Gastrocnemius medialis (tissue), 4 donors: ENCODE measurements at regions not wholly inside any gene's neighbourhood (a gene's known extent, or its start where the extent isn't known, plus 50 kb on each side); places are given as distances from the start of the nearest gene placed in this dataset.

Experiments
- ATAC-seq, 2 donors: fragments of 150-250 bp; one replicate each; pipeline ENCODE4 v1.9.1; 2016
- DNase-seq, 2 donors: peaks; one replicate each; pipeline ENCODE4 v3.0.0-alpha.2; 2019
- H3K27ac ChIP-seq, 4 donors: fragments of 200-600 bp; sonication (generic); 1 replicate in 1 of 4; 2 replicates in 3 of 4; pipeline ENCODE4 v1.5.1; 2016 to 2018; ENCODE audit warnings: mild to moderate bottlenecking in 2 of 4, moderate library complexity in 1 of 4
- H3K27me3 ChIP-seq, 3 donors: fragments of 200-600 bp; sonication (generic) in 2 of 3; 1 replicate in 1 of 3; 2 replicates in 2 of 3; pipeline versions ENCODE4 v1.5.1 to v1.6.0; 2016 to 2019; ENCODE audit warnings: mild to moderate bottlenecking in 1 of 3, moderate library complexity in 1 of 3
- H3K36me3 ChIP-seq, 2 donors: fragments of 200-600 bp; sonication (generic) in 1 of 2; one replicate each; pipeline ENCODE4 v1.5.1; 2017 to 2018
- H3K4me1 ChIP-seq, 2 donors: fragments of 200-600 bp; sonication (generic) in 1 of 2; one replicate each; pipeline ENCODE4 v1.5.1; 2016 to 2017; ENCODE audit warnings: mild to moderate bottlenecking in 2 of 2
- H3K4me3 ChIP-seq, 4 donors: fragments of 200-600 bp; sonication (generic) in 3 of 4; 1 replicate in 1 of 4; 2 replicates in 3 of 4; pipeline ENCODE4 v1.5.1; 2016 to 2019; ENCODE audit warnings: mild to moderate bottlenecking in 2 of 4
- H3K9me3 ChIP-seq, 3 donors: fragments of 200-600 bp; sonication (generic) in 2 of 3; 1 replicate in 1 of 3; 2 replicates in 2 of 3; pipeline ENCODE4 v1.5.1; 2016 to 2019
- POLR2A ChIP-seq, 2 donors: fragments of 450-650 bp; IDR thresholded peaks; one replicate each; pipeline ENCODE4 v1.6.1; 2017; ENCODE audit warnings: antibody characterized with exemption in 2 of 2, mild to moderate bottlenecking in 2 of 2, moderate library complexity in 2 of 2
- in situ Hi-C, 4 donors: fragments of 200-750 bp; cut with MboI; loops; one replicate each; pipeline versions ENCODE4 v1.15.0 to v1.8.0; 2017; ENCODE audit warnings: low sequenced_read_pairs in 4 of 4
- intact Hi-C: fragments of 100-400 bp; cut with DNase I; formaldehyde crosslinking; loops from one replicate; pipeline ENCODE4 v1.15.1; 2023; ENCODE audit warnings: low total_unique reads
- TF ChIP-seq, protein P1 (sequence below), 5 experiments: fragments of 450-650 bp in 3 of 5; fragments of 200-600 bp in 2 of 5; sonication (generic) in 2 of 5; IDR thresholded peaks in 4 of 5; conservative IDR thresholded peaks in 1 of 5; 1 replicate in 4 of 5; 2 replicates in 1 of 5; pipeline ENCODE4 v1.5.1; 2016 to 2019; ENCODE audit warnings: antibody characterized with exemption in 5 of 5, mild to moderate bottlenecking in 3 of 5, moderate library complexity in 3 of 5

DNA sequence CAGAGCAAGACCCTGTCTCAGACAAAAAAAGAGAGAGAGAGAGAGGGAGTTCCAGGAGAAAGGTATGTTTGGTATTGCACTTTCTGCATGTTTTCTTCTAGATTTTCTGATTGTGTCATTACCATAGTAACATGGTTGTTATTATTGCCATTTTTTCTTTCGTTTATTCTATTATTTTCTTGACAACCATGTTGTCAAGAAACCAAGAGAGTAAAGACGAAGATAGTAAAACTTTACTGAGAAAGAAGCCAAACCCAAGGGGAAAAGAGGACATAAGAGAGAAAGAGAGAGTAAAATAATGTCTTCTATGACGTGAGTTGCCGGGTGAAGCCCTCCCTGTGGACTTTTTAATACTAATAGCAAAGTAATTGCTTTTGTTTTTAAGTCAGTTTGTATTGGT, 1186.0 kb upstream of the SEL1L start:
- H3K9me3 ChIP-seq: no peaks in the 10 kb centered on the region
- in situ Hi-C loops: no loop called here
- ATAC-seq (no peak), DNase-seq (no peak)
- intact Hi-C loops: no loop called here
- TF ChIP-seq, protein P1, sequence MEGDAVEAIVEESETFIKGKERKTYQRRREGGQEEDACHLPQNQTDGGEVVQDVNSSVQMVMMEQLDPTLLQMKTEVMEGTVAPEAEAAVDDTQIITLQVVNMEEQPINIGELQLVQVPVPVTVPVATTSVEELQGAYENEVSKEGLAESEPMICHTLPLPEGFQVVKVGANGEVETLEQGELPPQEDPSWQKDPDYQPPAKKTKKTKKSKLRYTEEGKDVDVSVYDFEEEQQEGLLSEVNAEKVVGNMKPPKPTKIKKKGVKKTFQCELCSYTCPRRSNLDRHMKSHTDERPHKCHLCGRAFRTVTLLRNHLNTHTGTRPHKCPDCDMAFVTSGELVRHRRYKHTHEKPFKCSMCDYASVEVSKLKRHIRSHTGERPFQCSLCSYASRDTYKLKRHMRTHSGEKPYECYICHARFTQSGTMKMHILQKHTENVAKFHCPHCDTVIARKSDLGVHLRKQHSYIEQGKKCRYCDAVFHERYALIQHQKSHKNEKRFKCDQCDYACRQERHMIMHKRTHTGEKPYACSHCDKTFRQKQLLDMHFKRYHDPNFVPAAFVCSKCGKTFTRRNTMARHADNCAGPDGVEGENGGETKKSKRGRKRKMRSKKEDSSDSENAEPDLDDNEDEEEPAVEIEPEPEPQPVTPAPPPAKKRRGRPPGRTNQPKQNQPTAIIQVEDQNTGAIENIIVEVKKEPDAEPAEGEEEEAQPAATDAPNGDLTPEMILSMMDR (IDR thresholded peaks at IDR 0.05 in 4 of 5, conservative IDR thresholded peaks at IDR 0.05 in 1 of 5): no peak
- TF ChIP-seq POLR2A (IDR thresholded peaks at IDR 0.05): no peak
- H3K27ac ChIP-seq: no peak overlapping the region
- no peaks in the 10 kb centered on the region for H3K36me3 ChIP-seq
- H3K4me3 ChIP-seq: no peak overlapping the region
- no peaks in the 10 kb centered on the region for H3K4me1 ChIP-seq
- H3K27me3 ChIP-seq: no peaks in the 10 kb centered on the region

DNA sequence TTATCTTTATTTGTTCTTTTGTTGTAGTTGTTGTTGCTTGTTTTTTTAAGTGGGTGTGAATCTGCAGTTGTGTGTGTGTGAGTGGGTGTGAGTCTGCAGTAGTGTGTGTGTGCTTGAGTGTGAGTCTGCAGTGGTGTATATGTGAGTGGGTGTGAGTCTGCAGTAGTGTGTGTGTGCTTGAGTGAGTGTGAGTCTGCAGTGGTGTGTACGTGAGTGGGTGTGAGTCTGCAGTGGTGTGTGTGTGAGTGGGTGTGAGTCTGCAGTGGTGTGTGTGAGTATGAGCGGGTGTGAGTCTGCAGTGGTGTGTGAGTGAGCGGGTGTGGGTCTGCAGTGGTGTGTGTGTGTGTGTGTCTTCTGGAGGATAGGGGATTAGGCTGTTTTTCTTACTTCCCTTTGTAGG, 1186.8 kb upstream of the SEL1L start:
- in situ Hi-C loops: no loop called here

DNA sequence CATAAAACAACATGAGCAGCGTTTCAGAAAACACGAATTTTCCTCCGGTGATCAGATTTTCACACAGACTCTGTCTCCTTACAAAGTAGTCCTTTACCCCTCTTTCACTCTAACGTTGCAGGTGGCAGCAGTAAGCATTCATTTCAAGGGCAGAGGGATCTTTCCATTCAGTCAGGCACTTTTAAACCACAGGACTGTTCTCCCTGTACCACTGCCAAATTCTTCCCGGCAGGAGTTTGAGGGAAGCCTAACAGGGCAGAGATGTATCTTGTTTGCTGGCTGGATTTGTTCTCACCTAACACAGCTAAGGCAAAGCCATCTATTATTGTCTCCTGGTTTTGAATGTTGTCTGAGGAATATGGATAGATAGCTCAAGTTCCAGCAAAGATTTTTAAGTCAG, 1187.3 kb upstream of the SEL1L start:
- H3K27ac ChIP-seq: no peak overlapping the region
- intact Hi-C loops: no loop called here
- no peak for TF ChIP-seq POLR2A (IDR thresholded peaks at IDR 0.05)
- TF ChIP-seq, protein P1 (IDR thresholded peaks at IDR 0.05 in 4 of 5, conservative IDR thresholded peaks at IDR 0.05 in 1 of 5): no peak
- ATAC-seq (no peak), DNase-seq (no peak)
- H3K9me3 ChIP-seq: no peaks in the 10 kb centered on the region
- no peaks in the 10 kb centered on the region for H3K27me3 ChIP-seq
- H3K36me3 ChIP-seq: no peaks in the 10 kb centered on the region
- in situ Hi-C loops: no loop called here
- H3K4me1 ChIP-seq: no peaks in the 10 kb centered on the region
- H3K4me3 ChIP-seq: no peak overlapping the region

More for the DNA sequence above, 1186.8 kb upstream of the SEL1L start:
- DNase-seq (no peak), ATAC-seq (no peak)
- Histone ChIP-seq H3K27ac (no peak overlapping the region), H3K9me3 (no peaks in the 10 kb centered on the region), H3K4me3 (no peak overlapping the region), H3K27me3 (no peaks in the 10 kb centered on the region), H3K36me3 (no peaks in the 10 kb centered on the region), H3K4me1 (no peaks in the 10 kb centered on the region)
- TF ChIP-seq POLR2A (IDR thresholded peaks at IDR 0.05): no peak
- TF ChIP-seq, protein P1 (IDR thresholded peaks at IDR 0.05 in 4 of 5, conservative IDR thresholded peaks at IDR 0.05 in 1 of 5): no peak
- intact Hi-C loops: no loop called here

DNA sequence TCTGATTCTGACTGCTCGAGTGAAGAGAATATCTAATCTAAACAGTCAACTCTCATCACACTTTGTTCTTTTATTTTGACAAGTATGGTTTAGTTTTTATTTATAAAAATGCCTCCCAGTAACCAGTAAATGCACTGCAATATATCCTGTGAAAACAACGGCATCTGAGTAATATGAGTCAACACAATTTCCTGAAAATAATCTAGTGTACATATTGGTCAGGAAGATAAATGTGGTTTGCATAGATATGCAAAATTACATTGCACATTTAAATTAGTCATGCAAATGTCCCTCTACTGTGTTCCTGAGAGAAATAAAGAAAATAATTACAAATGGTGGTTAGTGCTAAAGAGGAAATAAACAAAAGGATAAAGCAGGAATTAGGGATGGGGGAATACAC, 1190.7 kb upstream of the SEL1L start:
- ATAC-seq: no peak
- H3K27me3 ChIP-seq: no peaks in the 10 kb centered on the region
- no peak overlapping the region for H3K27ac ChIP-seq
- no peak for TF ChIP-seq POLR2A (IDR thresholded peaks at IDR 0.05)
- TF ChIP-seq, protein P1 (IDR thresholded peaks at IDR 0.05 in 4 of 5, conservative IDR thresholded peaks at IDR 0.05 in 1 of 5): no peak
- in situ Hi-C loops (no loop called here), intact Hi-C loops (no loop called here)
- H3K4me3 ChIP-seq: no peak overlapping the region
- H3K9me3 ChIP-seq: no peaks in the 10 kb centered on the region
- no peak for DNase-seq
- no peaks in the 10 kb centered on the region for H3K4me1 ChIP-seq
- no peaks in the 10 kb centered on the region for H3K36me3 ChIP-seq

DNA sequence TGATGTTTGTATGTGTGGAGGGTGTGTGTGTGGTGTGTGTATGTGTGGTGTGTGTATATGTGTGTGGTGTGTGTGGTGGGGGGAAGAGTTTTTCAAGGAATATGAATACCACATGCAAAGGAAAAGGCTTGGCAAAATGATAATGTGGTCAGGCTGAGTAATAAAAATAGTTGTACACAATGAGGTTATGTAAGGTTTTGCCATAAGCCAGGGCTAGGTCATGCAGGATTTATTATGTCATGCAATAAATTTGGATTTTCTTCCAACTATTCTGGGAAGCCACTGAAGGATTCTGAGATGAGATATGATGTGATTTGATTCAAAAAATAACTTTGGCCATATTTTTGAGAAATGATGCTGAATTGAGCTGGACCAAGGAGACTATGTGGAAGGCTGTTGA, 1191.6 kb upstream of the SEL1L start:
- ATAC-seq (no peak), DNase-seq (no peak)
- H3K4me3 ChIP-seq: no peak overlapping the region
- no peaks in the 10 kb centered on the region for H3K27me3 ChIP-seq
- intact Hi-C loops: no loop called here
- no peaks in the 10 kb centered on the region for H3K36me3 ChIP-seq
- in situ Hi-C loops: no loop called here
- no peak overlapping the region for H3K27ac ChIP-seq
- TF ChIP-seq POLR2A (IDR thresholded peaks at IDR 0.05): no peak
- TF ChIP-seq, protein P1 (IDR thresholded peaks at IDR 0.05 in 4 of 5, conservative IDR thresholded peaks at IDR 0.05 in 1 of 5): no peak
- no peaks in the 10 kb centered on the region for H3K4me1 ChIP-seq
- H3K9me3 ChIP-seq: no peaks in the 10 kb centered on the region
